IMR-90 (cell line): ENCODE measurements at regions not wholly inside any gene's neighbourhood (a gene's known extent, or its start where the extent isn't known, plus 50 kb on each side); places are given as distances from the start of the nearest gene placed in this dataset.

Experiments
- ATAC-seq: fragments of 200-7000 bp; cut with Tn5 transposase; 2 replicates; pipeline ENCODE4 v1.9.1; 2020; ENCODE audit warnings: low read depth, mild to moderate bottlenecking, moderate library complexity
- BruUV-seq: library from RNA; stranded (reverse); fragments of 400-500 nt; replicated peaks from 2 replicates; lab custom pipeline; 2021; lab: Mats Ljungman, UMichigan
- CTCF ChIA-PET: fragments of 300-600 bp; formaldehyde crosslinking; extraction: SDS; loops from one replicate; lab custom pipeline; 2021; ENCODE audit warnings: antibody characterized with exemption; lab: Yijun Ruan, JAX
- POLR2A ChIA-PET: fragments of 300-600 bp; sonication (Branson Sonifier 250); formaldehyde crosslinking; loops from one replicate; lab custom pipeline; 2022; ENCODE audit warnings: antibody characterized with exemption; ENCODE audit not compliant: unreplicated experiment; lab: Charles Lee
- DNase-seq: peaks from one replicate; pipeline ENCODE4 v3.0.0; 2013
- H2AFZ ChIP-seq: replicated peaks from 2 replicates; pipeline ENCODE3; 2013; ENCODE audit warnings: low read length, mild to moderate bottlenecking; ENCODE audit not compliant: poor library complexity
- H2AK5ac ChIP-seq: 2 replicates; pipeline ENCODE4 v1.6.1; 2013; ENCODE audit warnings: low read depth, low read length, inconsistent platforms
- H2AK9ac ChIP-seq: replicated peaks from 2 replicates; pipeline ENCODE3; 2013; ENCODE audit warnings: mild to moderate bottlenecking, low read depth, low read length, moderate library complexity; ENCODE audit not compliant: poor library complexity
- H2BK120ac ChIP-seq: 2 replicates; pipeline ENCODE4 v1.6.1; 2013; ENCODE audit warnings: low read depth, low read length, inconsistent platforms
- H2BK15ac ChIP-seq: 3 replicates; pipeline ENCODE4 v1.6.1; 2013; ENCODE audit warnings: low read depth, low read length, inconsistent platforms
- H2BK20ac ChIP-seq: 2 replicates; pipeline ENCODE4 v1.6.1; 2013; ENCODE audit warnings: low read depth, mild to moderate bottlenecking, inconsistent platforms, low read length, moderate library complexity
- H2BK5ac ChIP-seq: 2 replicates; pipeline ENCODE4 v1.6.1; 2013; ENCODE audit warnings: mild to moderate bottlenecking, low read depth, low read length, inconsistent platforms; ENCODE audit not compliant: poor library complexity, severe bottlenecking
- H3K14ac ChIP-seq: replicated peaks from 2 replicates; pipeline ENCODE4 v1.6.1; 2013; ENCODE audit warnings: low read depth, low read length, inconsistent platforms
- H3K18ac ChIP-seq: 2 replicates; pipeline ENCODE4 v1.6.1; 2013; ENCODE audit warnings: low read depth, low read length, control low read depth
- H3K23ac ChIP-seq: 2 replicates; pipeline ENCODE4 v1.6.1; 2013; ENCODE audit warnings: low read depth, low read length, inconsistent platforms
- H3K27ac ChIP-seq: 2 replicates; pipeline ENCODE4 v1.5.1; 2013; ENCODE audit warnings: mild to moderate bottlenecking, control low read depth, low read length; ENCODE audit not compliant: insufficient read depth
- H3K27me3 ChIP-seq: 2 replicates; pipeline ENCODE4 v1.6.1; 2013; ENCODE audit warnings: low read length; ENCODE audit not compliant: control insufficient read depth, insufficient read depth
- H3K36me3 ChIP-seq: 2 replicates; pipeline ENCODE4 v1.6.1; 2013; ENCODE audit warnings: low read length, mixed read lengths; ENCODE audit not compliant: control insufficient read depth, insufficient read depth
- H3K4ac ChIP-seq: 2 replicates; pipeline ENCODE4 v1.6.1; 2013; ENCODE audit warnings: low read depth, low read length, inconsistent platforms
- H3K4me1 ChIP-seq: 2 replicates; pipeline ENCODE4 v1.6.1; 2013; ENCODE audit warnings: low read length, mixed read lengths; ENCODE audit not compliant: control insufficient read depth, insufficient read depth
- H3K4me2 ChIP-seq: 2 replicates; pipeline ENCODE4 v1.6.1; 2013; ENCODE audit warnings: low read depth, mild to moderate bottlenecking, control low read depth, low read length, moderate library complexity
- H3K4me3 ChIP-seq: 2 replicates; pipeline ENCODE4 v1.5.1; 2013; ENCODE audit warnings: low read depth, mild to moderate bottlenecking, control low read depth, low read length, moderate library complexity; ENCODE audit not compliant: insufficient read depth
- H3K56ac ChIP-seq: 2 replicates; pipeline ENCODE4 v1.6.1; 2013; ENCODE audit warnings: low read length, inconsistent platforms; ENCODE audit not compliant: insufficient read depth; ENCODE audit errors: extremely low read depth
- H3K79me1 ChIP-seq, 2 experiments: 2 replicates each; pipeline ENCODE4 v1.6.1; 2013; ENCODE audit warnings: low read length in 2 of 2, inconsistent platforms in 1 of 2, low read depth in 1 of 2
- H3K9ac ChIP-seq: 2 replicates; pipeline ENCODE4 v1.6.1; 2013; ENCODE audit warnings: low read depth, low read length, control low read depth
- H3K9me1 ChIP-seq: 2 replicates; pipeline ENCODE4 v1.6.1; 2013; ENCODE audit warnings: low read length, inconsistent platforms; ENCODE audit not compliant: insufficient read depth
- H3K9me3 ChIP-seq: 2 replicates; pipeline ENCODE4 v1.6.1; 2013; ENCODE audit warnings: low read length; ENCODE audit not compliant: control insufficient read depth, insufficient read depth
- H4K20me1 ChIP-seq: 2 replicates; pipeline ENCODE4 v1.6.1; 2013; ENCODE audit warnings: low read length, inconsistent platforms; ENCODE audit not compliant: insufficient read depth
- H4K5ac ChIP-seq: 2 replicates; pipeline ENCODE4 v1.6.1; 2013; ENCODE audit warnings: mild to moderate bottlenecking, low read depth, low read length, control low read depth
- H4K8ac ChIP-seq, 2 experiments: 2 replicates each; pipeline ENCODE4 v1.6.1; 2013; ENCODE audit warnings: low read depth in 2 of 2, low read length in 2 of 2, control low read depth in 1 of 2, inconsistent platforms in 1 of 2
- H4K91ac ChIP-seq: 2 replicates; pipeline ENCODE4 v1.6.1; 2013; ENCODE audit warnings: low read depth, low read length, inconsistent platforms; ENCODE audit not compliant: insufficient read depth
- BHLHE40 ChIP-seq: fragments of 150-350 bp; IDR thresholded peaks from 2 replicates; pipeline ENCODE4 v1.6.1; 2016; ENCODE audit warnings: mild to moderate bottlenecking, low read depth, low read length
- CEBPB ChIP-seq: IDR thresholded peaks from 2 replicates; pipeline ENCODE4 v1.6.1; 2012; ENCODE audit warnings: low read depth, low read length, improper control_type of control experiment
- CHD1 ChIP-seq: IDR thresholded peaks from 2 replicates; pipeline ENCODE4 v1.6.1; 2012; ENCODE audit warnings: low read depth, low read length, improper control_type of control experiment
- CTCF ChIP-seq: conservative IDR thresholded peaks from 2 replicates; pipeline ENCODE4 v1.5.1; 2012; ENCODE audit warnings: mild to moderate bottlenecking, low read depth, low read length, improper control_type of control experiment
- FOS ChIP-seq: fragments of 150-350 bp; IDR thresholded peaks from 2 replicates; pipeline ENCODE4 v1.6.1; 2016; ENCODE audit warnings: low read depth, low read length
- MAFK ChIP-seq: IDR thresholded peaks from 2 replicates; pipeline ENCODE4 v1.6.1; 2012; ENCODE audit warnings: low read depth, low read length, improper control_type of control experiment
- MAZ ChIP-seq: IDR thresholded peaks from 2 replicates; pipeline ENCODE4 v1.6.1; 2012; ENCODE audit warnings: low read depth, mild to moderate bottlenecking, low read length, improper control_type of control experiment, moderate library complexity, borderline replicate concordance
- MXI1 ChIP-seq: IDR thresholded peaks from 2 replicates; pipeline ENCODE4 v1.6.1; 2012; ENCODE audit warnings: low read depth, mild to moderate bottlenecking, low read length, moderate library complexity, borderline replicate concordance
- NFE2L2 ChIP-seq: fragments of 150-350 bp; IDR thresholded peaks from 2 replicates; pipeline ENCODE4 v1.6.1; 2016; ENCODE audit warnings: low read depth, mild to moderate bottlenecking, low read length
- POLR2A ChIP-seq: IDR thresholded peaks from 2 replicates; pipeline ENCODE4 v1.6.1; 2012; ENCODE audit warnings: mild to moderate bottlenecking, low read depth, low read length
- RAD21 ChIP-seq: IDR thresholded peaks from 2 replicates; pipeline ENCODE4 v1.6.1; 2012; ENCODE audit warnings: low read length, improper control_type of control experiment
- RCOR1 ChIP-seq: IDR thresholded peaks from 2 replicates; pipeline ENCODE4 v1.6.1; 2012; ENCODE audit warnings: mild to moderate bottlenecking, low read length, improper control_type of control experiment; ENCODE audit not compliant: insufficient replicate concordance
- RFX5 ChIP-seq: IDR thresholded peaks from 2 replicates; pipeline ENCODE4 v1.8.0; 2012; ENCODE audit warnings: low read depth, mild to moderate bottlenecking, low read length, moderate library complexity
- SMC3 ChIP-seq: fragments of 150-350 bp; IDR thresholded peaks from 2 replicates; pipeline ENCODE4 v1.6.1; 2016; ENCODE audit warnings: low read depth, mild to moderate bottlenecking, antibody characterized with exemption, low read length, moderate library complexity
- USF2 ChIP-seq: fragments of 150-350 bp; IDR thresholded peaks from 2 replicates; pipeline ENCODE4 v1.6.1; 2017; ENCODE audit warnings: mild to moderate bottlenecking, antibody characterized with exemption, low read length, low read depth
- WGBS, 2 experiments: methylation state at CpG; one replicate each; pipeline versions ENCODE4 v1.1.5 to v1.1.7; 2013; ENCODE audit warnings: missing lambda C conversion rate in 2 of 2; ENCODE audit not compliant: insufficient read length in 1 of 2; ENCODE audit errors: extremely low coverage in 2 of 2; 5-methylcytosine and 5-hydroxymethylcytosine counted together
- dilution Hi-C: fragments of 300-500 bp; cut with HindIII; formaldehyde crosslinking; loops from one replicate; pipeline ENCODE4 v1.14.3; 2018; ENCODE audit warnings: low sequenced_read_pairs; ENCODE audit not compliant: unreplicated experiment
- in situ Hi-C: fragments of 300-500 bp; cut with MboI; formaldehyde crosslinking; loops from 3 replicates; pipeline ENCODE4 v1.14.3; 2019; ENCODE audit warnings: low sequenced_read_pairs, inconsistent platforms, mixed read lengths
- intact Hi-C: fragments of 100-400 bp; cut with micrococcal nuclease; formaldehyde crosslinking; loops from 2 replicates; pipeline ENCODE4 v1.10.0; 2022

GRCh38 chr12:17342381-17342961 lies 736.5 kb upstream of the LMO3 start:
- Histone ChIP-seq H3K9me1 (no peaks in the 10 kb centered on the region), H3K4ac (no peak overlapping the region), H2AK9ac (no peak overlapping the region), H3K27ac (no peak overlapping the region), H3K56ac (no peak overlapping the region), H3K79me1 (no peaks in the 10 kb centered on the region), H4K91ac (no peak overlapping the region), H3K9ac (no peak overlapping the region), H2BK15ac (no peak overlapping the region), H3K14ac (no peak overlapping the region), H2AFZ (no peak overlapping the region), H4K8ac (no peak overlapping the region), H2BK120ac (no peak overlapping the region), H2BK5ac (no peak overlapping the region), H4K20me1 (no peaks in the 10 kb centered on the region), H3K9me3 (peaks cover 2% of the 10 kb centered on the region), H4K5ac (no peak overlapping the region), H3K4me1 (no peaks in the 10 kb centered on the region), H3K36me3 (no peaks in the 10 kb centered on the region), H3K4me2 (no peak overlapping the region), H2BK20ac (no peak overlapping the region), H3K23ac (no peak overlapping the region), H3K18ac (no peak overlapping the region), H2AK5ac (no peak overlapping the region), H3K27me3 (no peaks in the 10 kb centered on the region), H3K4me3 (no peak overlapping the region)
- POLR2A ChIA-PET: no interaction called here
- CTCF ChIA-PET: no interaction called here
- ATAC-seq (no peak), DNase-seq (no peak)
- BruUV-seq: no TSS peak
- intact Hi-C loops: no loop called here
- in situ Hi-C loops: no loop called here
- dilution Hi-C loops: no loop called here
- no peak for TF ChIP-seq SMC3
- TF ChIP-seq CEBPB: no peak
- no peak for TF ChIP-seq RAD21
- TF ChIP-seq RCOR1: no peak
- TF ChIP-seq BHLHE40: no peak
- no peak for TF ChIP-seq CTCF
- no peak for TF ChIP-seq RFX5
- no peak for TF ChIP-seq FOS
- TF ChIP-seq USF2: no peak
- no peak for TF ChIP-seq CHD1
- no peak for TF ChIP-seq MAZ
- TF ChIP-seq MAFK: no peak
- no peak for TF ChIP-seq POLR2A
- TF ChIP-seq NFE2L2: no peak
- TF ChIP-seq MXI1: no peak
- no CpG with 5 or more reads among the region's 1 CpG for WGBS, 2 experiments
